ENCODE measurements at regions not wholly inside any gene's neighbourhood (a gene's known extent, or its start where the extent isn't known, plus 50 kb on each side); places are given as distances from the start of the nearest gene placed in this dataset.

- intact Hi-C loops (cut with DNase I), result no loop called here
- Histone ChIP-seq H3K4me3 (no peak overlapping the region), H3K4me1 (ENCODE audit: insufficient read depth) (peaks cover 4% of the 10 kb centered on the region), H3K27ac (no peak overlapping the region), H3K27me3 (peaks cover under 1% of the 10 kb centered on the region), H3K36me3 (no peaks in the 10 kb centered on the region), H3K9me3 (no peaks in the 10 kb centered on the region)
- no peak for TF ChIP-seq CTCF (IDR thresholded peaks at IDR 0.05)
- TF ChIP-seq EP300 (IDR thresholded peaks at IDR 0.05), result no peak
- no peak for TF ChIP-seq POLR2A (IDR thresholded peaks at IDR 0.05)
- WGBS, 3 donors, result 18 to 25% (median 19%) methylated on average over 5 of the region's 5 CpGs
- DNase-seq, result no peak
Measured at GRCh38 chr7:52695973-52696595, 339.3 kb upstream of the POM121L12 start.

GRCh38 chr7:52691257-52691656 lies 344.2 kb upstream of the POM121L12 start:
- Histone ChIP-seq H3K27me3 (no peaks in the 10 kb centered on the region), H3K4me1 (ENCODE audit: insufficient read depth) (peaks cover 4% of the 10 kb centered on the region), H3K9me3 (no peaks in the 10 kb centered on the region), H3K36me3 (no peaks in the 10 kb centered on the region), H3K27ac (no peak overlapping the region), H3K4me3 (no peak overlapping the region)
- 22 to 50% (median 31%) methylated on average over 1 of the region's 1 CpG for WGBS, 3 donors
- intact Hi-C loops (cut with DNase I), result no loop called here
- no peak for TF ChIP-seq POLR2A (IDR thresholded peaks at IDR 0.05)
- TF ChIP-seq EP300 (IDR thresholded peaks at IDR 0.05), result no peak
- TF ChIP-seq CTCF (IDR thresholded peaks at IDR 0.05), result no peak
- no peak for DNase-seq

- Histone ChIP-seq H3K4me1 (ENCODE audit: insufficient read depth) (peaks cover 4% of the 10 kb centered on the region), H3K27ac (no peak overlapping the region), H3K27me3 (no peaks in the 10 kb centered on the region), H3K4me3 (no peak overlapping the region), H3K9me3 (no peaks in the 10 kb centered on the region), H3K36me3 (no peaks in the 10 kb centered on the region)
- no peak for TF ChIP-seq EP300 (IDR thresholded peaks at IDR 0.05)
- no peak for TF ChIP-seq POLR2A (IDR thresholded peaks at IDR 0.05)
- no peak for TF ChIP-seq CTCF (IDR thresholded peaks at IDR 0.05)
- WGBS, 3 donors, result 75 to 79% (median 78%) methylated on average over 2 of the region's 2 CpGs
- intact Hi-C loops (cut with DNase I), result no loop called here
- DNase-seq, result no peak
Measured at GRCh38 chr7:52689912-52690311, 345.5 kb upstream of the POM121L12 start.

GRCh38 chr7:52685333-52685732 lies 350.1 kb upstream of the POM121L12 start:
- TF ChIP-seq POLR2A (IDR thresholded peaks at IDR 0.05), result no peak
- no peak for TF ChIP-seq EP300 (IDR thresholded peaks at IDR 0.05)
- no peak for TF ChIP-seq CTCF (IDR thresholded peaks at IDR 0.05)
- no peaks in the 10 kb centered on the region for H3K9me3 ChIP-seq
- 51 to 67% (median 66%) methylated on average over 3 of the region's 3 CpGs for WGBS, 3 donors
- no peak overlapping the region for H3K27ac ChIP-seq
- H3K4me1 ChIP-seq (ENCODE audit: insufficient read depth), result no peaks in the 10 kb centered on the region
- H3K36me3 ChIP-seq, result no peaks in the 10 kb centered on the region
- intact Hi-C loops (cut with DNase I), result no loop called here
- no peaks in the 10 kb centered on the region for H3K27me3 ChIP-seq
- DNase-seq, result no peak
- H3K4me3 ChIP-seq, result no peak overlapping the region
